C4-2B (cell line): ENCODE measurements at regions not wholly inside any gene's neighbourhood (a gene's known extent, or its start where the extent isn't known, plus 50 kb on each side); places are given as distances from the start of the nearest gene placed in this dataset.

ENCODE experiments used
- CTCF ChIP-seq: fragments of 450-650 bp; conservative IDR thresholded peaks from 2 replicates; pipeline ENCODE4 v1.5.1; 2017; ENCODE audit warnings: mild to moderate bottlenecking
- ZFX ChIP-seq: fragments of 450-650 bp; IDR thresholded peaks from 2 replicates; pipeline ENCODE4 v1.6.1; 2017

GRCh38 chr7:46245586-46246111, 324.6 kb upstream of the IGFBP3 start:
- TF ChIP-seq CTCF (no peak), ZFX (no peak)
